Chondrocyte (in vitro differentiated cells): ENCODE measurements at regions not wholly inside any gene's neighbourhood (a gene's known extent, or its start where the extent isn't known, plus 50 kb on each side); places are given as distances from the start of the nearest gene placed in this dataset.

Source experiments
- DNase-seq: peaks from one replicate; pipeline ENCODE4 v3.0.0; 2021; ENCODE audit warnings: mixed read lengths, low spot score
- H3K27ac Mint-ChIP-seq: one replicate; pipeline ENCODE4 v1.8.0; 2021; ENCODE audit warnings: mild to moderate bottlenecking, moderate library complexity, mixed read lengths; ENCODE audit not compliant: unreplicated experiment
- H3K27me3 Mint-ChIP-seq: 2 replicates; pipeline ENCODE4 v1.8.0; 2021; ENCODE audit warnings: low read depth, mixed read lengths
- H3K36me3 Mint-ChIP-seq: 2 replicates; pipeline ENCODE4 v1.8.0; 2021; ENCODE audit warnings: low read depth, mixed read lengths
- H3K4me1 Mint-ChIP-seq: 2 replicates; pipeline ENCODE4 v1.8.0; 2021; ENCODE audit warnings: low read depth, mild to moderate bottlenecking, mixed read lengths
- H3K4me3 Mint-ChIP-seq: one replicate; pipeline ENCODE4 v1.8.0; 2021; ENCODE audit warnings: mild to moderate bottlenecking, moderate library complexity, mixed read lengths; ENCODE audit not compliant: unreplicated experiment
- H3K9me3 Mint-ChIP-seq: 2 replicates; pipeline ENCODE4 v1.8.0; 2021; ENCODE audit warnings: low read depth, mixed read lengths
- TF ChIP-seq, protein P1 (sequence below): fragments of 200-600 bp; sonication (generic); IDR thresholded peaks from 2 replicates; pipeline ENCODE4 v1.5.0; 2021; ENCODE audit warnings: antibody characterized with exemption, mild to moderate bottlenecking, moderate library complexity

DNA sequence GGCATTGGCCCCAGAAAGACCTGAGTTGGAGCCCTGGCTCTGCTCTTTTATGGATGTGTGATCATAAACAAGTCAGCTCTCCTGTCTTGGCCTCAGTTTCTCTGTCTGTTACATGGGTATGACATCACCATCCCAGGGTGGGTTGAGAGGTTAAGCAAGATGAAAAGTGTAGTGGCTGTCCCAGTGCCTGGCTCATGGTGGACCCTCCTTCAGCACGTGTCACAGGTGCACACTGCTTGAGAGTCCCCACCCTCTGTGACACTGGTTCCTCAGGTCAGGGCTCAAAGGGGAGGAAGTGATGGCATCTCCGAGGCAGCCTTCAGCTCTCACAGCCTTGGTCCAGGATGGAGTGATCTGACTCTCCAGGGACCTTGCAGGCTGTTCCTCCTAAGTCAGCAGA, 218.4 kb downstream of the HAPSTR1 start:
- Mint-ChIP-seq H3K9me3 (peaks cover 6% of the 10 kb centered on the region), H3K36me3 (no peaks in the 10 kb centered on the region), H3K4me1 (no peaks in the 10 kb centered on the region), H3K27ac (no peak overlapping the region), H3K27me3 (no peaks in the 10 kb centered on the region), H3K4me3 (no peak overlapping the region)
- DNase-seq, result no peak
- TF ChIP-seq, protein P1, sequence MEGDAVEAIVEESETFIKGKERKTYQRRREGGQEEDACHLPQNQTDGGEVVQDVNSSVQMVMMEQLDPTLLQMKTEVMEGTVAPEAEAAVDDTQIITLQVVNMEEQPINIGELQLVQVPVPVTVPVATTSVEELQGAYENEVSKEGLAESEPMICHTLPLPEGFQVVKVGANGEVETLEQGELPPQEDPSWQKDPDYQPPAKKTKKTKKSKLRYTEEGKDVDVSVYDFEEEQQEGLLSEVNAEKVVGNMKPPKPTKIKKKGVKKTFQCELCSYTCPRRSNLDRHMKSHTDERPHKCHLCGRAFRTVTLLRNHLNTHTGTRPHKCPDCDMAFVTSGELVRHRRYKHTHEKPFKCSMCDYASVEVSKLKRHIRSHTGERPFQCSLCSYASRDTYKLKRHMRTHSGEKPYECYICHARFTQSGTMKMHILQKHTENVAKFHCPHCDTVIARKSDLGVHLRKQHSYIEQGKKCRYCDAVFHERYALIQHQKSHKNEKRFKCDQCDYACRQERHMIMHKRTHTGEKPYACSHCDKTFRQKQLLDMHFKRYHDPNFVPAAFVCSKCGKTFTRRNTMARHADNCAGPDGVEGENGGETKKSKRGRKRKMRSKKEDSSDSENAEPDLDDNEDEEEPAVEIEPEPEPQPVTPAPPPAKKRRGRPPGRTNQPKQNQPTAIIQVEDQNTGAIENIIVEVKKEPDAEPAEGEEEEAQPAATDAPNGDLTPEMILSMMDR, result no peak

GRCh38 chr16:9311303-9311954, 220.0 kb downstream of the HAPSTR1 start:
- Mint-ChIP-seq H3K27me3 (no peaks in the 10 kb centered on the region), H3K9me3 (peaks cover 16% of the 10 kb centered on the region), H3K4me1 (no peaks in the 10 kb centered on the region), H3K36me3 (no peaks in the 10 kb centered on the region), H3K4me3 (no peak overlapping the region), H3K27ac (no peak overlapping the region)
- TF ChIP-seq, protein P1, result no peak
- no peak for DNase-seq

DNA sequence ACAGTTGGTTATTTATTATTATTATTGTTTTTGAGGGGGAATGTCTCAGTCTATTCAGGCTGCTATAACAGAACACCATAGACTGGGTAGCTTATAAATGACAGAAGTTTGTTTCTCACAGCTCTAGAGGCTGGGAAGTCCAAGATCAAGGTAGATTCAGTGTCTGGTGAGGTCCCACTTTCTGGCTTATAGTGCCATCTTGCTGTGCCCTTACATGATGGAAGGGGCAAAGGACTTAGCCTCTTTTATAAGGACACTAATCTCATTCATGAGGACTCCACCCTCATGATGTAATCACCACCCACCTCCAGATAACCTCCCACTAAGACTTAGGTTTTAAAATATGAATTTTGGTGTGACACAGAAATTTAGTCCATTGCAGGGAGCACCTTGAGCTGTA, 224.6 kb downstream of the HAPSTR1 start:
- Mint-ChIP-seq H3K27ac (no peak overlapping the region), H3K36me3 (no peaks in the 10 kb centered on the region), H3K4me1 (no peaks in the 10 kb centered on the region), H3K4me3 (no peak overlapping the region), H3K27me3 (no peaks in the 10 kb centered on the region), H3K9me3 (peaks cover 37% of the 10 kb centered on the region)
- TF ChIP-seq, protein P1, result no peak
- DNase-seq, result no peak

DNA sequence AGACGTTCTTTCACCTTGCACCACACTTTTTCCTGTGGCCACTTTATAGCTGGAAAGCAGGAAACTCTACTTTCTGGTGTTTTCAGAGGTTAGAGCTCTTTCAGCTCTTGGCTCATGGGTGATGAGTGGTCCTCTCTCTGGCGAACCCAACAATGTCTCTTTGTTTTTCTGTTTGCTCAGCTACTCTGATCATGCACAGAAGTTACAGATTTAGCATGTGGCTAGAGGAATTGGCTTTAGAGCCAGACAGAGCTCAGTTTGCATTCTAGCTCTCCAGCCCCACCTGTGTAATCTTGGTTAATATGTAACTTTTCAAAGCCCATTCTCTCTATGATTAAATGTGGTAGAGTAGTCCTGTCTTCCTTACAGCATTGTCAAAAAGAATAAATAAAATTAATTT, 225.2 kb downstream of the HAPSTR1 start:
- TF ChIP-seq, protein P1, result no peak
- Mint-ChIP-seq H3K4me3 (no peak overlapping the region), H3K36me3 (no peaks in the 10 kb centered on the region), H3K27me3 (no peaks in the 10 kb centered on the region), H3K27ac (no peak overlapping the region), H3K4me1 (no peaks in the 10 kb centered on the region), H3K9me3 (peaks cover 38% of the 10 kb centered on the region)
- no peak for DNase-seq

DNA sequence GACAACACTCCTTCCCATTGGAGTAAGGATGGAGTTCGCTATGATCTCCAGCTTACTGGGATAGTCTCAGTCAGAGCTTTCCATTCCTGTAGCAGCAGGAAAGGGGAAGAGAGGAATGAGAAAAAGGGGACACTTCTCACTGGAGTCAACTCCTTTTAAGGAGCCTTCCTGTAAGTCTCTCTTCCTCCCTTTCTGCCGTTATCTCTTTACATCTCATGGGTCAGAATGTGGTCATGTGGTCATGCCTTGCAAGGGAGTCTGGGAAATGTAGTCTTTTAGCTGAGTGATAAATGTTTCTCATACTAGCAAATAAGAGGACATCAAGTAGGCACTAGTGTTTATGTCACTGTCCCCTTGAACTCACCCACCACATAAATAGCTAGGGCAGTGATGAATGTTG, 227.3 kb downstream of the HAPSTR1 start:
- Mint-ChIP-seq H3K36me3 (no peaks in the 10 kb centered on the region), H3K27ac (no peak overlapping the region), H3K4me3 (no peak overlapping the region), H3K9me3 (peaks cover 38% of the 10 kb centered on the region), H3K27me3 (no peaks in the 10 kb centered on the region), H3K4me1 (no peaks in the 10 kb centered on the region)
- no peak for DNase-seq
- TF ChIP-seq, protein P1, result no peak
